Astrocyte (in vitro differentiated cells and primary cell): ENCODE measurements at regions not wholly inside any gene's neighbourhood (a gene's known extent, or its start where the extent isn't known, plus 50 kb on each side); places are given as distances from the start of the nearest gene placed in this dataset.

Experiments
- CTCF ChIP-seq: IDR thresholded peaks from 2 replicates; pipeline ENCODE4 v1.5.1; 2011; ENCODE audit warnings: low read depth, mild to moderate bottlenecking, inconsistent platforms, low read length, moderate library complexity; ENCODE audit not compliant: insufficient read depth
- EZH2 ChIP-seq: IDR thresholded peaks from 2 replicates; pipeline ENCODE4 v1.6.1; 2012; ENCODE audit warnings: mild to moderate bottlenecking, low read length, inconsistent platforms; ENCODE audit not compliant: insufficient read depth

GRCh38 chr4:13704761-13705160, 77.2 kb upstream of the BOD1L1 start:
- TF ChIP-seq CTCF (no peak), EZH2 (no peak)
